ENCODE measurements at regions not wholly inside any gene's neighbourhood (a gene's known extent, or its start where the extent isn't known, plus 50 kb on each side); places are given as distances from the start of the nearest gene placed in this dataset.
"Not testable (repeated sequence)": the region's sequence is repeated elsewhere in the genome, so short reads cannot be mapped to it uniquely, and the experiment has no call there.

GRCh38 chr16:79947771-79948170, 347.2 kb upstream of the MAF start:
- Mint-ChIP-seq H3K36me3 (ENCODE audit: low read depth) (no peaks in the 10 kb centered on the region), H3K27ac (no peak overlapping the region), H3K4me3 (no peak overlapping the region), H3K27me3 (ENCODE audit: low read depth) (no peaks in the 10 kb centered on the region), H3K4me1 (no peaks in the 10 kb centered on the region), H3K9me3 (no peaks in the 10 kb centered on the region)
- TF ChIP-seq CTCF (IDR thresholded peaks at IDR 0.05; ENCODE audit: unreplicated experiment in 3 of 3), result no peak

- Mint-ChIP-seq H3K4me3 (no peak overlapping the region), H3K27ac (no peak overlapping the region), H3K36me3 (ENCODE audit: low read depth) (no peaks in the 10 kb centered on the region), H3K27me3 (ENCODE audit: low read depth) (no peaks in the 10 kb centered on the region), H3K9me3 (no peaks in the 10 kb centered on the region), H3K4me1 (no peaks in the 10 kb centered on the region)
- no peak for TF ChIP-seq CTCF (IDR thresholded peaks at IDR 0.05; ENCODE audit: unreplicated experiment in 3 of 3)
Measured at GRCh38 chr16:79946252-79946651, 345.7 kb upstream of the MAF start.

GRCh38 chr16:79943736-79944135, 343.2 kb upstream of the MAF start:
- no peak for TF ChIP-seq CTCF (IDR thresholded peaks at IDR 0.05; ENCODE audit: unreplicated experiment in 3 of 3)
- Mint-ChIP-seq H3K27ac (no peak overlapping the region), H3K4me1 (no peaks in the 10 kb centered on the region), H3K9me3 (peaks cover 2% of the 10 kb centered on the region), H3K27me3 (ENCODE audit: low read depth) (peaks cover 3% of the 10 kb centered on the region), H3K36me3 (ENCODE audit: low read depth) (no peaks in the 10 kb centered on the region), H3K4me3 (no peak overlapping the region)

GRCh38 chr16:79938575-79938974, 338.0 kb upstream of the MAF start:
- no peak for TF ChIP-seq CTCF (IDR thresholded peaks at IDR 0.05; ENCODE audit: unreplicated experiment in 3 of 3)
- H3K27me3 Mint-ChIP-seq (ENCODE audit: low read depth), result peaks cover 3% of the 10 kb centered on the region
- H3K36me3 Mint-ChIP-seq (ENCODE audit: low read depth), result no peaks in the 10 kb centered on the region
- no peaks in the 10 kb centered on the region for H3K4me1 Mint-ChIP-seq
- H3K27ac Mint-ChIP-seq, result no peak overlapping the region
- no peak overlapping the region for H3K4me3 Mint-ChIP-seq
- peaks cover 2% of the 10 kb centered on the region for H3K9me3 Mint-ChIP-seq

GRCh38 chr16:79937671-79938070, 337.1 kb upstream of the MAF start:
- not testable (repeated sequence) for H3K27ac Mint-ChIP-seq; H3K27me3 Mint-ChIP-seq (ENCODE audit: low read depth); H3K4me1 Mint-ChIP-seq; H3K9me3 Mint-ChIP-seq; H3K36me3 Mint-ChIP-seq (ENCODE audit: low read depth); H3K4me3 Mint-ChIP-seq

GRCh38 chr16:79933603-79934002, 333.1 kb upstream of the MAF start:
- Mint-ChIP-seq H3K27me3 (ENCODE audit: low read depth) (no peaks in the 10 kb centered on the region), H3K4me3 (no peak overlapping the region), H3K4me1 (no peaks in the 10 kb centered on the region), H3K9me3 (no peaks in the 10 kb centered on the region), H3K36me3 (ENCODE audit: low read depth) (no peaks in the 10 kb centered on the region), H3K27ac (no peak overlapping the region)
- TF ChIP-seq CTCF (IDR thresholded peaks at IDR 0.05; ENCODE audit: unreplicated experiment in 3 of 3), result no peak

GRCh38 chr16:79932572-79932971, 332.0 kb upstream of the MAF start:
- TF ChIP-seq CTCF (IDR thresholded peaks at IDR 0.05; ENCODE audit: unreplicated experiment in 3 of 3), result no peak
- H3K27ac Mint-ChIP-seq, result no peak overlapping the region
- no peaks in the 10 kb centered on the region for H3K36me3 Mint-ChIP-seq (ENCODE audit: low read depth)
- H3K9me3 Mint-ChIP-seq, result no peaks in the 10 kb centered on the region
- H3K4me1 Mint-ChIP-seq, result no peaks in the 10 kb centered on the region
- H3K4me3 Mint-ChIP-seq, result no peak overlapping the region
- no peaks in the 10 kb centered on the region for H3K27me3 Mint-ChIP-seq (ENCODE audit: low read depth)

Data from nephron (organoid).